HG03196 (cell line): ENCODE measurements at regions not wholly inside any gene's neighbourhood (a gene's known extent, or its start where the extent isn't known, plus 50 kb on each side); places are given as distances from the start of the nearest gene placed in this dataset.
"Not testable (repeated sequence)": the region's sequence is repeated elsewhere in the genome, so short reads cannot be mapped to it uniquely, and the experiment has no call there.

Source experiments
- ATAC-seq: cut with Tn5 transposase; IDR thresholded peaks from one replicate; pipeline ENCODE4 v1.9.1; 2021; ENCODE audit not compliant: unreplicated experiment

- no peak for ATAC-seq
Observed at GRCh38 chr18:1039421-1039820, 134.8 kb downstream of the ADCYAP1 start.

DNA sequence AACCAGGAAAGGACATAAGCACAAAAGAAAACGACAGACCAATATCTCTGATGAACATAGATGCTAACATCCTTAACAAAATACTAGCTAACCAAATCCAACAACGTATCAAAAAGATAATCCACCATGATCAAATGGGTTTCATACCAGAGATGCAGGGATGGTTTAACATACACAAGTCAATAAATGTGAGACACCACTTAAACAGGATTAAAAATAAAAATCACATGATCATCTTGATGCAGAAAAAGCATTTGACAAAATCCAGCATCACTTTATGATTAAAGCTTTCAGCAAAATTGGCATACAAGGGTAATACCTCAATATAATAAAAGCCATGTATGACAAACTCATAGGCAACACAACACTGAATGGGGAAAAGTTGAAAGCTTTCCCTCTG lies 138.4 kb downstream of the ADCYAP1 start:
- ATAC-seq: not testable (repeated sequence)

DNA sequence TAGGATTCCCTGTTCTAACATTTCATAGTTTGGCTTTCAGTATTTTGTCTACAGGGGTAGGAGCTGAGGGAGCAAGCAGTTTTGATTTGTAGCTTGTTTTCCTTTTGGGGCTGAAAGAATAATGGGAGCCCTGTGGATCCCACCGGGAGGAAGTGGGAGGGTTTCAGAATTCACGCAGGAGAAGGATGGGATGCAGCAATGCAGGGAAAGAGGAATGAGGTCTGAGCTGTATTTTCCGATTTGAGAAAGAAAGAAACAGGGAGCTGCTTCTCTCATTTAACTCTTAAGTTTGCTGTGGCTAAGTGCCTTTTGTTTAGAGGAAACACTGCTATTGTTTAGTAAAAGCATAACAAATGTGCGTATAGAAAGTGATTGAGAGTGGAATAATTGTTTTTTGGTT lies 141.0 kb downstream of the ADCYAP1 start:
- ATAC-seq: no peak

DNA sequence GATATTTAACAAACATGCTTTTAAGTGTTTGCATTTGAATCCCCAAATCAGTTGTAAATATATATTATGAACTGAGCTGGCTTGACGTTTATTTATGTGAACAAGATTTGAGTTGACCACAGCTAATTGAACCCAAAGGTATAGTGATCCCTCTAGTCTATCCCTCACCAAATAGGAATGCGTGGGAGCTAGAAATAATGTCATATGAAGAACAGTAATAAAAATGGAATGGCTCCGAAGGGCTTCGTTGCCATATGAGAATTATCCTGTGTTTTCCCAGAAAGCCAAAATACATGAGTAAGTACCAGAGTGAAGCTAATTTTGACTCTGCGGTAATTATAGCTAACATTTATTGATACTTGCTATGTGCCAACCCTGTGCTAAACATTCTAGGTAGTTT lies 142.7 kb downstream of the ADCYAP1 start:
- no peak for ATAC-seq

- no peak for ATAC-seq
Observed at GRCh38 chr18:1048032-1048431, 143.4 kb downstream of the ADCYAP1 start.

- no peak for ATAC-seq
Observed at GRCh38 chr18:1049173-1049572, 144.5 kb downstream of the ADCYAP1 start.

GRCh38 chr18:1050012-1050657 lies 145.5 kb downstream of the ADCYAP1 start:
- ATAC-seq: no peak

GRCh38 chr18:1052301-1052700 lies 147.6 kb downstream of the ADCYAP1 start:
- ATAC-seq: no peak

GRCh38 chr18:1053331-1054315 lies 149.0 kb downstream of the ADCYAP1 start:
- no peak for ATAC-seq

DNA sequence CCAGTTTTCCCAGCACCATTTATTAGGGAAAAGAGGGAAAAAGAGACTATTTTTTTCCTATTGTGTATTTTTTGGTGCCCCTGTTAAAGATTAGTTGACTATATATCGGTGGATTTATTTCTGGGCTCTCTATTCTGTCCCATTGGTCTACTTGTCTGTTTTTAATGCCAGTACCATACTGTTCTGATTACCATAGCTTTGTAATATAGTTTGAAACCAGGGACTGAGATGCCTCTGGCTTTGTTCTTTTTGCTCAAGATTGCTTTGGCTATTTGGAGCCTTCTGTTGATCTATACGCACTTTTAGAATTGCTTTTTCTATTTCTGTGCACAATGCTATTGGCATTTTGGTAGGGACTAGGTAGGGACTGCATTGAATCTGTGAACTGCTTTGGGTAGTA lies 151.7 kb downstream of the ADCYAP1 start:
- no peak for ATAC-seq

GRCh38 chr18:1057367-1057766 lies 152.7 kb downstream of the ADCYAP1 start:
- ATAC-seq: no peak

DNA sequence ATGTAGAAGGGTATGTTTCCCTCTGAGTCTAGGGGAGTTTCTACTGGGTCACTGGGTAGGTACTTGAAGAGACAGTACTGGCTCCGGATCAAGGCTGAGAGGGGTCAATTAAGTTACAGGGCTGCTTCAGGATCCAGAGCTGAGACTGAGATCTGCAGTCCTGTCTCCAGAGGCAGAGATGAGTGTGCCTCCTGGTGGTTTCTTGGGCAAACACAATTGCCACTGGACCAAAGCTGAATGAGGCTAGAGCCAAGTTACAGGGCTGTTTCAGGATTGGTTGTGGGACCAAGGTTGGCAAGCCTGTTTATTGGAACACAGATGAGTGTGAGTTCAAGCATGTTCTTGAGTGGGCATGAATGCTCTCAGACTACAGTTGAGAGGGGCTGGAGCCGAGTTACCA lies 157.9 kb downstream of the ADCYAP1 start:
- ATAC-seq: no peak

DNA sequence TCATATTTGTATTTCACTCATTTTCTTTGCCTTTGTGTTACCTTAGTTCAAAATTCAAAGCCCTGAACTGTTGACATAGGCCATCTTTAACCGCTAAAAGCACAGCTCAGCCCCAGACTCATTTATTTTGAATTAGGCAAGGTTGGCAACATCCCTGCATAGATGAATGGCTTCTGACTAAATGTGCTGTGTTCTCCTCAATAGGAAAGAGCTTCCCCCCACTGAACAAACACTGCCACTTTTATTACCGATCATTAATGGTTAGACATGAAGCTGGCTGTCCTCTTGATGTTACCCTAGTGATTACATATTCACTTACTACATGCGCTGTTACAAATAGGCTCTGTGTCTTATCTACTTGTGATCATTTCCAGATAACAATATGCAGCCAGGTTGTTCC lies 170.7 kb downstream of the ADCYAP1 start:
- ATAC-seq: no peak

- no peak for ATAC-seq
Observed at GRCh38 chr18:1075876-1076275, 171.2 kb downstream of the ADCYAP1 start.

GRCh38 chr18:1078301-1078700 lies 173.6 kb downstream of the ADCYAP1 start:
- ATAC-seq: no peak

DNA sequence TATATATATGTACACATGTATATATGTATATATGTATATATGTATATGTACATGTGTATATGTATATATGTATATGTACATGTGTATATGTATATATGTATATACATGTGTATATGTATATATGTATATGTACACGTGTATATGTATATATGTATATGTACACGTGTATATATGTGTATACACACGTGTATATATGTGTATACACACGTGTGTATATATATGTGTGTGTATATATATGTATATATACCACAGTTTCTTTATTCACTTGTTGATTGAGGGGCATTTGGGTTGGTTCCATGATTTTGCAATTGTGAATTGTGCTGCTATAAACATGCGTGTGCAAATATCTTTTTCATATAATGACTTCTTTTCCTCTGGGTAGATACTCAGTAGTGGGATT lies 179.0 kb downstream of the ADCYAP1 start:
- ATAC-seq: not testable (repeated sequence)

GRCh38 chr18:1090758-1091157 lies 186.1 kb downstream of the ADCYAP1 start:
- ATAC-seq: no peak

- no peak for ATAC-seq
Observed at GRCh38 chr18:1092228-1092627, 187.6 kb downstream of the ADCYAP1 start.

- ATAC-seq: no peak
Observed at GRCh38 chr18:1094409-1094808, 189.7 kb downstream of the ADCYAP1 start.

GRCh38 chr18:1097991-1098735 lies 193.5 kb downstream of the ADCYAP1 start:
- ATAC-seq: not testable (repeated sequence)

- no peak for ATAC-seq
Observed at GRCh38 chr18:1102848-1103247, 198.2 kb downstream of the ADCYAP1 start.

DNA sequence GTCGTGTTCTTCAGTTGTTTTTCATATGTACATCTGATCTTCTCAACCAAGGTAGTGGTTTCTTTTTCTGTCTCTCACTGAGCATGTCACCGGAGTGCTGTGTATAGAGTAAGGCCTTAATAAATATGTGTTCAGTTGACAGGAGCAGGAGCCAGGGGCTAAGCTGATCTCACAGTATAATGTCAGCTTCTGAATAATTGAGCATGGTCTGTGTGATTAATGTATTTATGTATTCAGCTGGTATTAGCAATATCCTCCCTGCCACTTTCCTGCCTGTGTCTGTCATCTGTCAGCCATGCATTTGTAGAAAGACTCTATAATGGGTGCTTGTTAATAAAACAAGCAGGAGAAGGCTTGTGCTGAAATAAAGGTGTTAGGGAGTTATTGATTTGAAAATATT lies 198.9 kb downstream of the ADCYAP1 start:
- ATAC-seq: no peak
